ENCODE measurements at regions not wholly inside any gene's neighbourhood (a gene's known extent, or its start where the extent isn't known, plus 50 kb on each side); places are given as distances from the start of the nearest gene placed in this dataset.

DNA sequence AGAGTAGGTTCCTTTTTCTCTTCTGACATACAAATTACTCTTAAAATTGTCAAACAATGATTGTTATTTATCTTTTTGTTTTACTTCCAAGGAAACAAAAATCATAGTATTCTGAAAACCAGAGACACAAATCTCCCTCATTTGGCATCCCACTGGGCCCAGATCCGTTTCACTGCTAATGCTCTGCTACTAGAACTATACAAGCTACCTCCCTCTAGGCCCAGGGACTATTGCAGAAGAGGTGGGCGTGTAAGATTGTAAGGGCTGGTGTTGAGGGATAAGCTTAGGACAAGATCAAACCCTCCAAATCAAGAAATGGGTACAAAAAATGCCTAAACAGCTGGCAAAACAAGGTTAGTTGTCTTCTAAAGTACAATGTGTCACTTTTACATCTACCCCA is 928.9 kb upstream of the CDH10 start:
- intact Hi-C loops (cut with micrococcal nuclease): no loop called here
- no peaks in the 10 kb centered on the region for H3K9me3 ChIP-seq (ENCODE audit: control insufficient read depth in 2 of 3, low read length in 3 of 3)
- no peaks in the 10 kb centered on the region for H3K27me3 ChIP-seq (ENCODE audit: control insufficient read depth in 2 of 2, insufficient read depth in 2 of 2, low read length in 2 of 2)
- no peaks in the 10 kb centered on the region for H3K36me3 Mint-ChIP-seq
- H3K4me1 Mint-ChIP-seq: peaks cover 0 to 5% (median 0%) of the 10 kb centered on the region in 7 donors
- H3K4me3 ChIP-seq (ENCODE audit: low read length): no peak overlapping the region
- ATAC-seq (no peak), DNase-seq (no peak)
- no peaks in the 10 kb centered on the region for H3K36me3 ChIP-seq (ENCODE audit: control insufficient read depth in 2 of 3, insufficient read depth in 3 of 3, low read length in 3 of 3)
- no peaks in the 10 kb centered on the region for H3K27me3 Mint-ChIP-seq
- H3K27ac ChIP-seq (ENCODE audit: low read depth, low read length): no peak overlapping the region
- ChIA-PET CTCF (no interaction called here), POLR2A (no interaction called here)
- H3K4me3 Mint-ChIP-seq: no peak overlapping the region
- no peak overlapping the region for H3K27ac Mint-ChIP-seq
- H3K4me1 ChIP-seq (ENCODE audit: control insufficient read depth in 2 of 2, insufficient read depth in 2 of 2, low read length in 2 of 2): no peaks in the 10 kb centered on the region
- H3K9me3 Mint-ChIP-seq: peaks cover 1 to 16% (median 11%) of the 10 kb centered on the region in 11 donors

DNA sequence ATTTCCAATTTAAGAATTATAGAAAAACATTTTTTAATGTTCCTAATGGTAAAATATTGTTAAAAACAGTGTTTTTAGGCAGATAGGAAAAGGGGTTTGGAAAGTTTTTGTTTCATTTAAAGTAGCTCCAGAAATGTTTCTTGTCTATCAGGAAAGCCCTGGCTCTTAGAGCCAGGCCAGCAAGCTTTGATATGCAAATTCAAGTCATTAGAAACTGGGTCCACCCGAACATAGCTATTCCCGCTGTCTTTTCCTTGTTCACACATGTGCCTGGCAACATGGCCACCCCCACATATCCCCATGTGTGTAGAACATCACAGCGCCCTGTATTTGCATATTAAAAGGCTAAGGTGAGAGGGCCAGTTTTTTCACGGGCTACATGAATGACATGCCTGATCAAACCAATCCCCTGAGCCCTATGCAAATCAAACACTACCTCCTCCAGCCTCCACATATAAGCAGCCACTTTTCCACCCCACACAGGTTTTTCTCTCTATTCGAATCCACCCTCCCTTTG is 925.3 kb upstream of the CDH10 start:
- no peaks in the 10 kb centered on the region for H3K36me3 Mint-ChIP-seq
- Histone ChIP-seq H3K27ac (ENCODE audit: low read depth, low read length) (no peak overlapping the region), H3K36me3 (ENCODE audit: control insufficient read depth in 2 of 3, insufficient read depth in 3 of 3, low read length in 3 of 3) (no peaks in the 10 kb centered on the region), H3K27me3 (ENCODE audit: control insufficient read depth in 2 of 2, insufficient read depth in 2 of 2, low read length in 2 of 2) (no peaks in the 10 kb centered on the region), H3K9me3 (ENCODE audit: control insufficient read depth in 2 of 3, low read length in 3 of 3) (no peaks in the 10 kb centered on the region), H3K4me1 (ENCODE audit: control insufficient read depth in 2 of 2, insufficient read depth in 2 of 2, low read length in 2 of 2) (no peaks in the 10 kb centered on the region), H3K4me3 (ENCODE audit: low read length) (no peak overlapping the region)
- ATAC-seq (no peak), DNase-seq (no peak)
- ChIA-PET CTCF (no interaction called here), POLR2A (no interaction called here)
- no peak overlapping the region for H3K27ac Mint-ChIP-seq
- intact Hi-C loops (cut with micrococcal nuclease): no loop called here
- H3K27me3 Mint-ChIP-seq: no peaks in the 10 kb centered on the region
- peaks cover 0 to 5% (median 0%) of the 10 kb centered on the region in 7 donors for H3K4me1 Mint-ChIP-seq
- no peak overlapping the region for H3K4me3 Mint-ChIP-seq
- H3K9me3 Mint-ChIP-seq: peaks cover 0 to 22% (median 6%) of the 10 kb centered on the region in 11 donors

DNA sequence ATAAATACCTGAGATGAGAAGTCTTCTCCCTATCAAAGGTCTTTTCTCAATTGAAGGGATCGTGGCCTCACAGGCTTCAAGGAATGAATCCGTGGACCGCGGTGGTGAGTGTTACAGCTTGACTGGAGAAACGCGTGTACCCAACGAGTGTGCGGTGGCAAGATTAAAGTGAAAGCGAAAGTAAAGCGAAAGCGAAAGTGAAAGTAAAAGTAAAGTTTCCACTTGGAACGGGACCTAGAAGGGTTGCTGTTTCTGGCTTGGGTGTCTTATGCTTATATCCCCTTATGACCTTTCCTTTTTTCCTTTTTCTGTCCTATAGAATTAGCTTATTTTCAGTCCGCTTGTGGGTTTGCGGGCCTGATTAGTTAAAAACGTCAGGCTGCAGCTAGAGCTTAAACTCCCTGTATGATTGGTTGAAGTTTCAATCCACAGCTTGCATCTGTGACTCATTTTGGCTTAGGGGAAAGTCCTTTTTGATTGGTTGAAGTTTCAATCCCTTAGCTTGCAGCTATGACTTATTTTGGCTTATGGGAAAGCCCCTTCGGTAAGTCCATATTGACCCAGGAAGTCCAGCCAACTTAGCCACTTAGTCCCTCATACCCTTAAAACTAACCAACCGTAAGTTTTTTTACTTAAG is 924.3 kb upstream of the CDH10 start:
- Mint-ChIP-seq H3K27me3 (no peaks in the 10 kb centered on the region), H3K27ac (peak overlapping the region in 1 of 9 donors; percentile 75), H3K4me1 (peaks cover 0 to 5% (median 0%) of the 10 kb centered on the region in 7 donors), H3K4me3 (peak overlapping the region in 3 of 10 donors; percentile 31 to 66 (median 60)), H3K9me3 (peaks cover 0 to 26% (median 8%) of the 10 kb centered on the region in 11 donors), H3K36me3 (no peaks in the 10 kb centered on the region)
- Histone ChIP-seq H3K36me3 (ENCODE audit: control insufficient read depth in 2 of 3, insufficient read depth in 3 of 3, low read length in 3 of 3) (no peaks in the 10 kb centered on the region), H3K9me3 (ENCODE audit: control insufficient read depth in 2 of 3, low read length in 3 of 3) (no peaks in the 10 kb centered on the region), H3K4me3 (ENCODE audit: low read length) (peak overlapping the region; percentile 6), H3K27ac (ENCODE audit: low read depth, low read length) (no peak overlapping the region), H3K27me3 (ENCODE audit: control insufficient read depth in 2 of 2, insufficient read depth in 2 of 2, low read length in 2 of 2) (no peaks in the 10 kb centered on the region), H3K4me1 (ENCODE audit: control insufficient read depth in 2 of 2, insufficient read depth in 2 of 2, low read length in 2 of 2) (no peaks in the 10 kb centered on the region)
- DNase-seq (peak in 1 of 9 donors; percentile 1), ATAC-seq (no peak)
- CTCF ChIA-PET: no interaction called here
- POLR2A ChIA-PET: interaction anchor here (0.6 kb wide), 1 partner anchor 731 kb away, joined by 3 read pairs; no protein-coding TSS in a partner anchor
- intact Hi-C loops (cut with micrococcal nuclease): no loop called here

- intact Hi-C loops (cut with micrococcal nuclease): no loop called here
- H3K27ac ChIP-seq (ENCODE audit: low read depth, low read length): no peak overlapping the region
- H3K36me3 ChIP-seq (ENCODE audit: control insufficient read depth in 2 of 3, insufficient read depth in 3 of 3, low read length in 3 of 3): no peaks in the 10 kb centered on the region
- H3K4me1 ChIP-seq (ENCODE audit: control insufficient read depth in 2 of 2, insufficient read depth in 2 of 2, low read length in 2 of 2): no peaks in the 10 kb centered on the region
- Mint-ChIP-seq H3K4me1 (peaks cover 0 to 5% (median 0%) of the 10 kb centered on the region in 7 donors), H3K9me3 (peaks cover 0 to 31% (median 11%) of the 10 kb centered on the region in 11 donors), H3K36me3 (no peaks in the 10 kb centered on the region), H3K27ac (no peak overlapping the region), H3K27me3 (no peaks in the 10 kb centered on the region), H3K4me3 (no peak overlapping the region)
- H3K4me3 ChIP-seq (ENCODE audit: low read length): no peak overlapping the region
- DNase-seq (no peak), ATAC-seq (no peak)
- CTCF ChIA-PET: no interaction called here
- POLR2A ChIA-PET: interaction anchor here (0.6 kb wide), 1 partner anchor 732 kb away, joined by 3 read pairs; no protein-coding TSS in a partner anchor
- no peaks in the 10 kb centered on the region for H3K27me3 ChIP-seq (ENCODE audit: control insufficient read depth in 2 of 2, insufficient read depth in 2 of 2, low read length in 2 of 2)
- H3K9me3 ChIP-seq (ENCODE audit: control insufficient read depth in 2 of 3, low read length in 3 of 3): no peaks in the 10 kb centered on the region
Observed at GRCh38 chr5:25568294-25568693, 923.5 kb upstream of the CDH10 start.

DNA sequence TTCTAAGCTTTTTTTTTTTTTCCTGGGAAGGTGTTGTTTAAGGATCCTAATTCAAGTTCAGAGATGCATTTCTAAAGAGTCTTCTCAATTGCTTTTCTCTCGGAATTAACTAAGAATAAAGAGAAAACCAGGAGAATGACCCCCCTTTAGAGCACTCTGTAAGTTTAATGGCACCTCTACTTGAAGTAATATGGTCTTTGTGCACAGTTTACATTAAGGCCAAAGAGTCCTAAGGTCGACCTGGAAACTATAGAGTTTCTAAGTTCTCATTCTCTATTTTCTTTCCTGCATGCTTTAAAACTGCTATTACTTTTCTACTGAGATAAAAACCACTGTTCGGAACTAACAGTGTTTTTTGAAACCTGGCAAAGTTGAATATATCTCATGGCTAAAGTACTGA is 923.1 kb upstream of the CDH10 start:
- DNase-seq: no peak
- no peak overlapping the region for H3K27ac Mint-ChIP-seq
- Histone ChIP-seq H3K36me3 (ENCODE audit: control insufficient read depth in 2 of 3, insufficient read depth in 3 of 3, low read length in 3 of 3) (no peaks in the 10 kb centered on the region), H3K9me3 (ENCODE audit: control insufficient read depth in 2 of 3, low read length in 3 of 3) (no peaks in the 10 kb centered on the region), H3K4me3 (ENCODE audit: low read length) (no peak overlapping the region), H3K27ac (ENCODE audit: low read depth, low read length) (no peak overlapping the region), H3K27me3 (ENCODE audit: control insufficient read depth in 2 of 2, insufficient read depth in 2 of 2, low read length in 2 of 2) (no peaks in the 10 kb centered on the region), H3K4me1 (ENCODE audit: control insufficient read depth in 2 of 2, insufficient read depth in 2 of 2, low read length in 2 of 2) (no peaks in the 10 kb centered on the region)
- no peaks in the 10 kb centered on the region for H3K36me3 Mint-ChIP-seq
- no peak overlapping the region for H3K4me3 Mint-ChIP-seq
- intact Hi-C loops (cut with micrococcal nuclease): no loop called here
- CTCF ChIA-PET: no interaction called here
- H3K4me1 Mint-ChIP-seq: peaks cover 0 to 5% (median 0%) of the 10 kb centered on the region in 7 donors
- no peak for ATAC-seq
- POLR2A ChIA-PET: no interaction called here
- peaks cover 0 to 31% (median 12%) of the 10 kb centered on the region in 11 donors for H3K9me3 Mint-ChIP-seq
- no peaks in the 10 kb centered on the region for H3K27me3 Mint-ChIP-seq

GRCh38 chr5:25562656-25563055 is 917.9 kb upstream of the CDH10 start:
- ATAC-seq (no peak), DNase-seq (no peak)
- no peaks in the 10 kb centered on the region for H3K4me1 Mint-ChIP-seq
- intact Hi-C loops (cut with micrococcal nuclease): no loop called here
- H3K27me3 Mint-ChIP-seq: no peaks in the 10 kb centered on the region
- H3K36me3 Mint-ChIP-seq: no peaks in the 10 kb centered on the region
- Histone ChIP-seq H3K36me3 (ENCODE audit: control insufficient read depth in 2 of 3, insufficient read depth in 3 of 3, low read length in 3 of 3) (no peaks in the 10 kb centered on the region), H3K4me1 (ENCODE audit: control insufficient read depth in 2 of 2, insufficient read depth in 2 of 2, low read length in 2 of 2) (no peaks in the 10 kb centered on the region), H3K27ac (ENCODE audit: low read depth, low read length) (no peak overlapping the region), H3K4me3 (ENCODE audit: low read length) (no peak overlapping the region), H3K27me3 (ENCODE audit: control insufficient read depth in 2 of 2, insufficient read depth in 2 of 2, low read length in 2 of 2) (no peaks in the 10 kb centered on the region), H3K9me3 (ENCODE audit: control insufficient read depth in 2 of 3, low read length in 3 of 3) (no peaks in the 10 kb centered on the region)
- ChIA-PET POLR2A (no interaction called here), CTCF (no interaction called here)
- peaks cover 0 to 25% (median 10%) of the 10 kb centered on the region in 11 donors for H3K9me3 Mint-ChIP-seq
- no peak overlapping the region for H3K4me3 Mint-ChIP-seq
- H3K27ac Mint-ChIP-seq: no peak overlapping the region

DNA sequence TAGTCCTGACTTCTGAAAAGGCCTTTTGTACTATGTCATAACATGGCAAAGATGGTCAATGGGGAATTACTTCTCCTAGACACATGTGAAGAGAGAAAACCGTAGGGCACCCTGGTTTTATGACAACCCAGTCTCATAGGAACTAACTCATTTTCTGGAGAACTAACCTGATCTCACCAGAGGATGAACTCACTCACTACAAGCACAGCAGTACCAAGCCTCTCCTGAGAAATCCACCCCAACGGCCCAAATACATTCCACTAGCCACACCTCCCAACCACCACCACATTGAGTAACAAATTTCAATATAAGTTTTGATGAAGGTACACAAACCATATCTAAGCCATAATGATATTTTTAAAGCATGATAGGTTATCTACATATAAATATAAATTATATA is 909.3 kb upstream of the CDH10 start:
- H3K36me3 ChIP-seq (ENCODE audit: control insufficient read depth in 2 of 3, insufficient read depth in 3 of 3, low read length in 3 of 3): no peaks in the 10 kb centered on the region
- Mint-ChIP-seq H3K27ac (no peak overlapping the region), H3K4me3 (no peak overlapping the region), H3K9me3 (peaks cover 0 to 9% (median 3%) of the 10 kb centered on the region in 11 donors), H3K27me3 (no peaks in the 10 kb centered on the region), H3K36me3 (no peaks in the 10 kb centered on the region), H3K4me1 (no peaks in the 10 kb centered on the region)
- H3K4me1 ChIP-seq (ENCODE audit: control insufficient read depth in 2 of 2, insufficient read depth in 2 of 2, low read length in 2 of 2): no peaks in the 10 kb centered on the region
- H3K4me3 ChIP-seq (ENCODE audit: low read length): no peak overlapping the region
- intact Hi-C loops (cut with micrococcal nuclease): no loop called here
- no peaks in the 10 kb centered on the region for H3K9me3 ChIP-seq (ENCODE audit: control insufficient read depth in 2 of 3, low read length in 3 of 3)
- no peak overlapping the region for H3K27ac ChIP-seq (ENCODE audit: low read depth, low read length)
- H3K27me3 ChIP-seq (ENCODE audit: control insufficient read depth in 2 of 2, insufficient read depth in 2 of 2, low read length in 2 of 2): no peaks in the 10 kb centered on the region
- POLR2A ChIA-PET: no interaction called here
- ATAC-seq (no peak), DNase-seq (no peak)
- CTCF ChIA-PET: no interaction called here

Measured in naive thymus-derived CD4-positive, alpha-beta T cell (primary cell).